IPS-NIHi7 (cell line): ENCODE measurements at regions not wholly inside any gene's neighbourhood (a gene's known extent, or its start where the extent isn't known, plus 50 kb on each side); places are given as distances from the start of the nearest gene placed in this dataset.
A peak's percentile ranks its signal among the peaks of the same experiment; 100 is the strongest.
"Not testable (repeated sequence)": the region's sequence is repeated elsewhere in the genome, so short reads cannot be mapped to it uniquely, and the experiment has no call there.

Source experiments
- DNase-seq: peaks from one replicate; pipeline ENCODE4 v3.0.0; 2012; ENCODE audit warnings: mixed read lengths; ENCODE audit errors: extremely low spot score

GRCh38 chr22:26804911-26805539 lies 147.6 kb downstream of the MIAT start:
- no peak for DNase-seq

- DNase-seq, result no peak
These were observed 149.2 kb downstream of the MIAT start for GRCh38 chr22:26806445-26807175.

GRCh38 chr22:26811647-26811992 lies 154.2 kb downstream of the MIAT start:
- no peak for DNase-seq

GRCh38 chr22:26812731-26813130 lies 155.3 kb downstream of the MIAT start:
- no peak for DNase-seq

- DNase-seq, result no peak
These were observed 159.3 kb downstream of the MIAT start for GRCh38 chr22:26816726-26817125.

- DNase-seq, result no peak
These were observed 160.5 kb downstream of the MIAT start for GRCh38 chr22:26817926-26818325.

GRCh38 chr22:26821854-26822253 lies 164.5 kb downstream of the MIAT start:
- no peak for DNase-seq

- DNase-seq, result no peak
These were observed 164.9 kb downstream of the MIAT start for GRCh38 chr22:26822313-26822712.

- DNase-seq, result no peak
These were observed 166.6 kb downstream of the MIAT start for GRCh38 chr22:26823966-26824365.

GRCh38 chr22:26825960-26826935 lies 168.9 kb downstream of the MIAT start:
- DNase-seq, result no peak

GRCh38 chr22:26827611-26828010 lies 170.2 kb downstream of the MIAT start:
- DNase-seq, result no peak

- no peak for DNase-seq
These were observed 170.9 kb downstream of the MIAT start for GRCh38 chr22:26828311-26828710.

GRCh38 chr22:26830837-26831236 lies 173.4 kb downstream of the MIAT start:
- DNase-seq, result no peak

GRCh38 chr22:26835023-26835422 lies 177.6 kb downstream of the MIAT start:
- DNase-seq, result no peak

- DNase-seq, result peak; percentile 91
These were observed 178.6 kb downstream of the MIAT start for GRCh38 chr22:26835929-26836528.

GRCh38 chr22:26837784-26838470 lies 180.5 kb downstream of the MIAT start:
- no peak for DNase-seq

GRCh38 chr22:26838471-26838825 lies 181.1 kb downstream of the MIAT start:
- DNase-seq, result no peak

- DNase-seq, result no peak
These were observed 181.8 kb downstream of the MIAT start for GRCh38 chr22:26839216-26839615.

- not testable (repeated sequence) for DNase-seq
These were observed 183.4 kb downstream of the MIAT start for GRCh38 chr22:26840770-26841169.

- no peak for DNase-seq
These were observed 184.7 kb downstream of the MIAT start for GRCh38 chr22:26842103-26842502.

- DNase-seq, result no peak
These were observed 187.8 kb downstream of the MIAT start for GRCh38 chr22:26845021-26845743.
